GM19351 (cell line): ENCODE measurements at regions not wholly inside any gene's neighbourhood (a gene's known extent, or its start where the extent isn't known, plus 50 kb on each side); places are given as distances from the start of the nearest gene placed in this dataset.

Source experiments
- ATAC-seq: cut with Tn5 transposase; IDR thresholded peaks from one replicate; pipeline ENCODE4 v1.9.1; 2021; ENCODE audit warnings: mild to moderate bottlenecking, moderate library complexity; ENCODE audit not compliant: unreplicated experiment

DNA sequence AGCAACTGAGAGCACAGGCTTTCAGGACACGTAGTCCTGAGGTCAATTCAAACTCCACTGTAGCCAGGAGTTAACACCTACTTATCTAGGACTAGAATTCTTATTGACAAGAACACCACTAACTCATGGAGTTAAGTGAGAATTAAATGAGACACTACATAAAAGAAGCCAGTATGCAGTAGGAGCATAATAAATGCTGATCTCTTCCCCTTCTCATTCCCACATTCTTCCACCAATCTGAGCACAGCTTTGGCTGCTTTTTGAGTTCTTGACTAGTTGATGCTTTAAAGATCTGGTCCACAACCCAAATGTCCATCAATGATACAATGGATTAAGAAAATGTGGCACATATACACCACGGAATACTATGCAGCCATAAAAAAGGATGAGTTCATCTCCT is 55.2 kb downstream of the TTC32 start:
- no peak for ATAC-seq

DNA sequence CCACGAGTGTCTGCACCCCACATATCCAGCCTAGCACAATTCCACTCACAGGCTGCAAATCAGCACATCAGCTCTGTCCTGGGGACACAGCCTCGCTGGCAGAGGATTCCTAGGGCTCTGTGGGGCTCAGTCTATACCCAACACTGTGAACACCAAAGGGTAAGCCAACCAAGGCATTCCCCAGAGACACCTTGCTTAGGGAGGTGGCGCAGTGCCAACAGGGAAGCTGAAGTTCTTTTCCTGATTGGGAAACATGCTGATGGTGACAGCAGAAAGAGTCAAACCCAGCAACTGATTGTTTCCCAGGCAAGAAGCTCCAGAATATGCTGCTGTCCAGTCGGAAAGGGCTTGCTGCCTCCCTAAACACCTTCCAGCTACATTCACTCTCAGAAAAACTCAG is 55.8 kb downstream of the TTC32 start:
- ATAC-seq, result no peak

DNA sequence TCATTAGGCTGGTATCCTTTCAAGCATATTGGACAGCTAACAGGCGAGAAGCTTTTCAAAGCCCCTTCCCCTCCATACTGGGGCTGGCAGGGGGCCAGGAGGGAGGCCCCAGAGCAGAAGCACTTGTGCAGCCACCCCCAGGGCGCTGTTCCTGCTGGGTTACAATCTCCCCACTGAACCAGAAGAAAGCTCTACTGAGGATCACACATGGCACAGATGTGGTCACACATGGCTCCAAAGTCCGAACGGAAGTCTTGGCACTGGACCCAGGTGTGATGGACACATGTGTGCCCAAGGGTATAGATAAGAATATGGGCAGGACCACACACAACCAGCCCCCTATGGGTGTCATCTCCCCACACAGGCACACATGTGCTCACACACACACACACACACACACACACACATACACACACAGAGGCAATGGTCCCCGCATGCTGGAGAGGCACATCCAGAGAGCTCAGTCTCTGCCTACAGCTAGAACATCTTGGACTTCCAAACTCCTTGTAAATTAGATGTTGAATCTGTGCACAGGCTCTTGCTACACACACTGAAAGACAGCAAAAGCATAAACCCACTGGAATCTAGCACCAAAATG is 56.4 kb downstream of the TTC32 start:
- no peak for ATAC-seq

DNA sequence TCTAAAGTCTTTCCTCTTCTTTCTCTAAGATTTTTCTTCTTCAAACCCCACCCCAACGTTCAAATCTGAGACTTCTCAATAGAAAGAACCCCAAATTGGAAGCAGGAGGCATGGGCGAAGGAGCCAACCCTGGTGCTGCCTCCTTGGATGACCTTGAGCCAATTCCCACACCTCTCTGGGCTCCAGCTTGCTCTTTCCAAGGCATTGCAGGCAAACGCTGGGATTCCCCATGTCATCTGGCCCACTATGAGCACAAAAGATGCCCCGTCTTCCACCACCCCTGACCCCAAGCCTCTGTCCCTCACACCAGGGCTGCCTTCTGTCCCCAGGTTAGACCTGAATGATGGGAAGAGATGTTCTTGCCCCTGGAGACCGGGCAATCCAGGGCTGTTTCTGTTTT is 57.0 kb downstream of the TTC32 start:
- ATAC-seq, result no peak

DNA sequence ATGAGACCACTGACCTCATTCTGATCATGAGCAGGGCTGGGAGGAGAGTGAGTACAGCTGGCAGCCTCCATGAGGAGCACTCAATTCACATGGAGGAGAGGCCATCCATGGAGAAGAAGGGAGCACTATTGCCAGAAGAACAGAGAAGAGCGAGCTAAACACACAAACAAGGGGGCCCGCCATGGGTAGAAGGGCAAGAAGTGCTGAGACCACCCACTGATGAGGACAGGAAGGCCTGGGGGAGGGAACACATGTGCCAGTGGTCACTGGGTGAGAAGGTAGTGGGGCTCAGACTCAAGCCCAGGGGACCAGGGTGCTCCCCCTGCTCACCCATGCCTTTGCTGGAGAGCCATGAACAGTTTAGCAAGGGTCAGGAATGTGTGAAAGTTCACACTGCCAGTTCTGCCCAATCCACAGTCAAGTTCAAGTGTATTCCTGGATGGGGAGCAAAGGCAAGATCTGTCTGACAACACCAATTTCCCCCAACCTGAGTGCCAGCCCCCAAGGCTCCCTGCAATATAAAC is 57.7 kb downstream of the TTC32 start:
- ATAC-seq, result no peak

DNA sequence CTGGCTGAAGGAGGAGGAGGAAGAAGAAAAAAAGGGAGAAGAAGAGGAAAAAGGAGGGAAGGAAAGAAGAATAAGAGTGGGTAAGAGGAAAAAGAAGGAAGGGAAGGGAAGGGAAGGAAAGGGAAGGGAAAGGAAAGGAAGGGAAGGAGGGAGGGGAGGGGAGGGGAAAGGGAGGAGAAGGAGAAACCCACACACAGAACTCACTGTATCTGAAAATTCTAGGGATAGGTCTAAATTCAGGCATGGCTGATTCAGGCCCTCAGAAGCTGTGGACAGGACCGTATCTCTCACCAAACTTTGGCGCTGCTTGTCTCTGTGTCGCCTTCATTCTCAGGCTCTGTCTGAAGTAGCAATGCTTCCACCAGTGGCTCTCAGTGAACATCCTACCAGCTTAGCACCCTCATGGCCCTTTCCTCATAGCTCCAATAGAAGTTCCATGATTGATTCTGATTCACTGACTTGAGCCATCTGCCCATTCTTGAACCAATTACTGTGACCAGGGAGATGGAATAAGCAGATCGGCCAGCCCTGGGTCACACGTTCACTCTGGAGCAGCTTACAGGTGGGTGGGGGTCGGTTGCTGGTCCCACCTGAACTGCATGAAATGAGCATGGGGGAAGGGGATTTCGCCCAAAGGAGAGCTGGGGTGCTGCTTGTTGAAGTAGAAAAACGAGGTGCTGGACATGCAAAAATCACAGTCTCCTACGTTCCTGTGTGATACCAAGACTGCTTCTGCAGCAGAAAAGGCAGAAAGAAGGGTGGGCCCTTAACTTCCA is 59.7 kb downstream of the TTC32 start:
- no peak for ATAC-seq

DNA sequence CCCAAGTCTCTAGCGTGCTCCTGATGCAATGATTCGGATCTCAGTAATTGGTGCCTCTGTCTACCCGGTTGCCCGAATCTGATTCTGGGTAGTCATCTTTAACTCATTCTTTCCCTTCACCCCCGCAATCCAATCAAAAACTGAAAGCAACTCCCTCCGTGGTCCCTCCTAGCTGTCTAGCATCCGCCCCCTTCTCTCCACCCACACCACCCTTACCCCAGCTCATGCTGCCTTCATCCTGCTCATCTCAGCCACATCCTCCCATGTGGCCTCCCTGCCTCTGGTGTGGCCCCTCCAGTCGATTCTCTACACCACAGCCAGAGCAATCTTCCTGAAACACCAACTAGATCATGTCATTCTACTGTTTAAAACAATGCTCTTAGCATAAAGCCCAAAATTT is 62.3 kb downstream of the TTC32 start:
- no peak for ATAC-seq

DNA sequence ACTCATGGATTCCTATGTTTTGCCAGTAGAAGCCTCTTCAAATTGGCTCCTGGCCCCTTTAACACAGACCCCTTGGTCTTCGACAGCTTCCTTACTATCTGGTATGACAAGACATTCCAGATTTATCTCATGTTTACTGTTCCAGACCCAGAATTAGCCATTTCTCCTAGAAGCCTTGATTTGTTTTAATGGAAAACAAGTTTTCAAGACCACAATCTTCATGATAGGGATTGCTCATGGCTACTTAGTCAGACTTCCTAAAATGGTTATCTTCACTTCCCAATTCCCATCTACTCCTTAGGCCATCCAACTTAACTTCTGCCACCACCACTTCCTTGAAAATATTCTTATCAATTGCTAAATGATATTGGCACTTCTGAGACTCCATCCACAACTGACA is 63.2 kb downstream of the TTC32 start:
- ATAC-seq, result no peak

DNA sequence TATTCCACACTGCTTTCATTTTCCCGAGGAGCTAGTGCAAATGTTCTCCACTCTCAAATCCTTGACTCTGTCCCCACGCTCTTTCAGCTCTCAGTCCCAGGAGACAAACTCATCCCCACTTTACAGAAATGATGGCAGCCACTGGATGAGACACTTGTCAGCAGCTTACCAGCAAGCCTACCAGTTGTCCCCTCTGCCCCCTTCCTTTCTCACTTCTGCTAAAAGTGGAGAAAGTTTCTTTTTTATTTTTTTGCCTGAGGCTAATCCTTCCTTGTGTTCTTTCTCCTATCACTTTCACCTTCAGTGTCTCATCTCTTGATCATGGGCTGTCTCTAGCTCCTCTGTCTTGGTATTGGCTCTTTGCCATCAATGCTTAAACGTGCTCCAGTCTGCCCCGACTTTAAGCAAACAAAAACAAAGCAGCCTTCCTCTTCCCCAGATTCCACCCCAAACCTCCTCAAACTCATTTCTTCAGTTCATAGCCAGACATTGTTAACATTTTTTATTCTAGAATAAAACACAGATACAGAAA is 64.5 kb downstream of the TTC32 start:
- no peak for ATAC-seq

DNA sequence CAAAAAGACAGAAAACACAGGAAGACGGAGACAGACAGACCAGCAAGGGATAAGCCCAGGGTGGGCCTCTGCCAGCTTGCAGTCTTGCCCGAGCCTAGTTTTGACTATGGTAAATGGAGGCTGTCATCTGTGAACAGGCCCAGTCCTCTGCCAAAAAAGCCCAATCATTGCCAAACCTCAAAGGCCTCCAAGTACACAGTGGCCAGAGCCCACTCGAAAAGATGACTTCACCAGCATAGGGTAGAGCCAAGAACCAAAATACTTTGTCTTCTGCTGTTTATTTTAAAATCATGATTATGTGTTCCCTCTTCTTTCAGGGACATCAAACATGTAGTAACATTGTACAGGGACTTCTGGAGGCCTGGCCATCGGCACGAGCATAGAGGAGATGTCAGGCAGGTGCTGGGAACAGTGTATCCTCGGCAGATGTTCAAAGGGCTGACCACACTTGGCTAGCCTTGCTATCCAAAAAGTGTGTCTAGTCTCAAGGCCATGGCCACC is 66.0 kb downstream of the TTC32 start:
- ATAC-seq, result no peak

DNA sequence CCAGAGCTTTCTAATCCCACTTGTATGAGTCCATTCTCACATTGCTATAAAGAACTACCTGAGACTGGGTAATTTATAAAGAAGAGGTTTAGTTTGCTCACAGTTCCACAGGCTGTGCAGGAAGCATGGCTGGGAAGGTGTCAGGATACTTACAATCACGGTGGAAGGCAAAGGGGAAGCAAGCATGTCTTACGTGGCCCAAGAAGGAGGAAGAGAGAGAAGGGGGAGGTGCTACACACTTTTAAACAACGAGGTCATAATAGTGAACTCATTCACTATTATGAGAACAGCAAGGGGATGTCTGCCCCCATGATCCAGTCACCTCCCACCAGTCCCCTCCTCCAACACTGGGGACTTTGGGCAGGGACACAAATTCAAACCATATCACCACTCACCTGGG is 67.8 kb downstream of the TTC32 start:
- ATAC-seq, result no peak

DNA sequence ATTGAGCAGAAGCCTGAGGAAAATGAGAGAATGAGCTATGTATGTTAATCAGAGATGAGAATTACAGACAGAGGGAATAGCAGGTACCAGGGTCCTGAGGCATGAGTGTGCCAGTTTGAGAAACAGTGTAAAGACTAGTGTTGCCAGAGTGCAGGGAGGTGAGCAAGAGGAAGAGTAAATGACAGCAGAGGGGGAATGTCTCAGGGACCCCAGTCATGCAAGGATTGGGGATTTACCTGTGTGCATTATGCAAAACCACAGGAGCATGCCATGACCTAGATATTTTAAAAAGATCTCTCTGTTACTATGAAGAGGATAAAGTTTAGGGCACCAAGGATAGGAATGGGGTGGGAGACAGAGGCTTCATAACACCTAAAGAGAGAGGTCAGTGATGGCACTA is 72.1 kb downstream of the TTC32 start:
- ATAC-seq, result no peak

DNA sequence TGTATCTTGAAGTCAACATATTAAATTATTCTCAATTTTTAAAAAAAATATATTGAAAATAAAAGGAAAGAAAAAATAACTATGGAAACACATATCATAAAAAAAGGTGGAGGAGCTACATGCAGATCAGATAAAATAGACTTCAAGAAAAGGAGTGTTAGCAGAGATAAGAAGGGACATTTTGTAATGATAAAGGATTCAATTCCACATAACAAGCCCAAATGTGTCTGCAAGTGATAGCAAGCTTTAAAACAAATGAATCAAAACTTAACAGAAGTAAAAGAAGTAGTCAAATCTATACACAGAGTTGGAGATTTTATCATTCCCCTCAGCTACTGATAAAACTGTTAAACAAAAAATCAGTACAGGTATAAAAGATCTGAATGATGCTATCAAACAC is 74.9 kb downstream of the TTC32 start:
- ATAC-seq, result no peak

DNA sequence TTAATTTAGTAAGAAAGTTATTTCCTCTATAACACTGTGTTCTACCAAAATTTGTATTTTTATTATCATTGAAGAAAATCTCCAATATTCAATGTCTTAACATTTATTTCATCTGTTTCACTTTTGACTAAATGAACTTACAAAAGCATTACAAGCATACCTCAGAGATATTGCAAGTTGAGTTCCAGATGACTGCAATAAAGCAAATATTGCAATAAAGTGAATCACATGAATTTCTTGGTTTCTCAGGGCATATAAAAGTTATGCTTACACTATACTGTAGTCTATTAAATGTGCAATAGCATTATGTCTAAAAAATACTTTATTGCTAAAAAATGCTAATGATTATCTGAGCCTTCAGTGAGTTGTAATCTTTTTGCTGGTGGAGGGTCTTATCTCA is 78.3 kb downstream of the TTC32 start:
- no peak for ATAC-seq

DNA sequence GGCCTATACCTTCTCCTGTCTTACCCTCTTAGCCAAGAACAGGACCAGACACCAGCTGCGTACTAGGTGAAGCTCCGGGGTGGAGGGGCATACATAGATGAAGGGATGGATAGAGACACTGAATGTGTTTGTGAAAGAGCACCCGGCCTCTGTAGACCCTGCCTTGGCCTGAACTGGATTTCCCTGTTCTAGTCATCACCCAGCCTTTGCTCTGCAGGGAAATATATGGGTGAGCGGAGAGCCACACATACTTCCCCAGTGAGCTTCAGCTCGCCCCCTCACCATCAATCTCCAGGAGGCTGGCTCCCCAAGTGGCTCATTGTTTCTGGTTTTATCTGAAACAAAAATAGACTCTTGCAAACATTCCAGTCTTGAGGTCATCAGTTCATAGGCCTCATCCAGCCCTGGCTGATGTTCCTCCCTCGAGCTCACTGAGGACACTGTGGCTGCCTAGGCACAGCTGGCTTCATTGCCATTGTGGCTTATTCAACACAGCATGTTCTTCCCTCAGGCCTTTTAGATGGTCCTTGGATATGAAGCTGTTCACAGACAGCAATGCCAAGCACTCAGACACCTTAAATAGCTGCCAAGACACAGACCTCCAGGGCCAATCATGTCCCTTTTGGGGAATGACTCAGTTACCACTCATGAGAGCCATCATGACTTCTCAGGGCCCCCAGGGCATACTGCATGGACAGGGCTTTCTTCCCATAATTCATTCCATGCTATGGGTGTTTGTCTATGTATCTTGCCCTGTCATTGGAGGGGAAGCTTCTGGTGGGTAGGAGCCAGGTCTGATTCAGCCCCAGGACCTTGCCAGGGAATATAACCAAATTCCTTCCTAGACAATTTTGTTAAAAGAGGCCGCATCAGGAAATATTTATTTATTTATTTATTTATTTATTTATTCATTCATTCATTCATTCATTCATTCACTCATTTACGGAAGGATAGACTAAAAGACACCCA is 82.4 kb downstream of the TTC32 start:
- ATAC-seq, result no peak

DNA sequence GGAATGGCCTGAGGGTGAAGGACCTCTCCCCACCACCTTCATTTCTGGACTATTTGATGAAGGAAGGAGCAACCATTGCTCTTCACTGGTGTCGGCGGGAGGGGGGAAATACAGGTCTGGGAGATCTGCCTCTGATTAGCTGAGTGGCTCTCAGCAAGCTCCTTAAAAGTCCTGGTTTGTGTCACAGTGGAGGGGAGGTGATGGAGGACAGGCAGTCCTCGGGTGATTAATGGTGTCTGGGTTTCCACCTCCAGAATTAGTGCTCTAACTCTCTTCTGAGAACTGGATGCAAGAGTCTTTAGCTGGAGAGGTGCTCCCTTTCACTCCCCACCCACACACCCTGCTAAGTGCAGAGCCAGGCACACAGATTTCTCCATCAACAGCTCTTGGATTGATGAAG is 83.2 kb downstream of the TTC32 start:
- no peak for ATAC-seq

DNA sequence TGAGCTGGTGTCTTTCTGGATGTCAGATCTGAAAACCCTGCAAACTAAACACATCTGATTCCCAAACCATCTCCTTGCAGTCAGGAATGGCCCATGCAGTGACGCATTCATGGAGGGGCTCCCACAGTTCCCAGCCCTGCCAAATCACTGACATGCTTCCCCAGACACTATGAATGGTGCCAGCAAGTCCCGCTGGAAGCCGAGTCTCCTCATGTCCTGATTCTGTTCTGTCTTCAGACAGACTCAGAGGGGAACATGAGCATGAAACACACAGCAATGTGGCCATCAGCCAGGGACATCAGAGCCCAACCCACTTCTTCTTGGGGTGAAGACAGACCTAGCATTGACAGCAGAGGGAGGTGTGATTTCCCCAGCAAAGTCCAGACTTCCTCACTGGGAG is 83.7 kb downstream of the TTC32 start:
- ATAC-seq, result no peak

DNA sequence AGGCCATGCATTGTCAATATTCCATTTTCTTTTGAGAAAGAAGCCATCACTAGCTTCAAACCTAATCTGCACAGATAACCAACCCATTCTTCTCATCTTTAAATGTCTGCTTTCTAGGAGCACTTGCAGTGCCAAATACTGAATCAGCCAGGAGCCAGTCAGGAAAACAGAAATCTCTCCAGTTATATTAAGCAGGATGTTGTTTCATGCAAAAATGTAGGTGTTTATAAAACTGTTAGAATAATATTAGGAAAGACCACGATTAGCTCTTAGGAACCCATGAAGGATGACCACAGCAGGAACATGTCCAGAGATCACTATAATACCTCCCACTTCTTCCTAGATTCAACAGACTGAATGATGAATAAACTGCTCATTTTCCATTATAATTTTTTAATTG is 86.0 kb downstream of the TTC32 start:
- no peak for ATAC-seq

DNA sequence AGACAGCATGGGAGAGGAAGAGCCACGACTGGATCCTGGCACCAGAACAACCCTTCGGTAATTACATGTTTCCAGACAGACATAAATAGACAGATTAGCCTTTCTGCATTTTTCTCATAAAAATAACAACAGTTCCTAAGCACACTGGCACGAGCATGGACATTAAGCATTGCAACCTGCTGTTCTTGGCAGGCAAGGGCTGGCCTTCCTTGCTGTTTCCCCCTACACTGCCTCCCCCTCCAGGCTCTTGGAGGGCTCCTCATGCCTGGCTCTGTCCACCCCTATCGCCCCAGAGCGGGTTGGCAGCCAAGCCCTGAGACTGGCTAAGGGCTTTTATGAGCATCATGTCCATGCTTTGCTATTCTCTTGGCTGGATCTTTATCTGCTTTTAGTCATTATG is 89.6 kb downstream of the TTC32 start:
- ATAC-seq, result no peak

DNA sequence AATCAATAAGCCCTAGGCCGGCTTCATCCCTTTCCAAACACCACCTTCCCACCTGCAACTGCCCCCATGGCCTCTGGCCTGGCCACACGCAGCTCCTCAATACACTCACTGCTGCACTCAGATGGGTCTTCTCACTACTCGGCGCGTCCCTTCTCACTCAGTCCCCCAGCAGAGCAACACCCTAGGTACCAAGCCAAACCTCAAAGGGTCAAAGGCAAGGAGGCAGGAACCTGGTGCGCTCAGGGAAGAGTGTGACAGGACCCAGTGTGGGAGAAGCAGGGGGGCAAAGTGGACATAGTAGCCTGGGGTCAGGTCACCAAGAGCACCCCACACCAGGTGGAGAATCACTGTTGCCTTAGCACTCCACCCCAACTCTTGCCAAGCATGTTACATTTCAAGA is 90.6 kb downstream of the TTC32 start:
- ATAC-seq, result no peak

DNA sequence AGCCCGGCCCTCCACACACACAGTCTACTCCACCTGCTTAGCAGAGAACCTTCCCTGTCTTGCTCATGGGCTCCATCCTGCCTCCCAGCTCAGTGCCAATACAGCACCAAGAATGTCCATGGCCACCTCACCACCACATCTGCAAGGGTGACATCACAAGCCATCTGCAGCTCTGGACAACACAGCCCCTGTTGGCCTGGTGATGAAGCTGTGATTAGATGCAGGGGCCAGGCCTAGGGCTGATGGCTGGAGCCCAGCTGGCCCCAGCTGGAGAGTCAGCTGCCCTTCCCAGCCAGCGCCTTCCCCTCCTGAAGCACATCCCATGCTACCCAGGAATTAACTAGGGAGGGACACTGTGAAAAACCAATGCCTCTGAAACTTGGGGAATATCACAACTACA is 91.1 kb downstream of the TTC32 start:
- peak; percentile 28 for ATAC-seq
